ENCODE measurements at regions not wholly inside any gene's neighbourhood (a gene's known extent, or its start where the extent isn't known, plus 50 kb on each side); places are given as distances from the start of the nearest gene placed in this dataset.
A peak's percentile ranks its signal among the peaks of the same experiment; 100 is the strongest.
"Not testable (repeated sequence)": the region's sequence is repeated elsewhere in the genome, so short reads cannot be mapped to it uniquely, and the experiment has no call there.

- FAIRE-seq, result peak; percentile 55
These were observed 219.8 kb downstream of the TFCP2L1 start for GRCh38 chr2:121065239-121065638.

GRCh38 chr2:121066526-121066925, 218.5 kb downstream of the TFCP2L1 start:
- peak; percentile 5 for FAIRE-seq
- DNase-seq (ENCODE audit: low spot score), result peak; percentile 60

More at GRCh38 chr2:121065239-121065638, 219.8 kb downstream of the TFCP2L1 start:
- no peak for DNase-seq (ENCODE audit: low spot score)

GRCh38 chr2:121068851-121069250, 216.2 kb downstream of the TFCP2L1 start:
- DNase-seq (ENCODE audit: low spot score) (no peak), FAIRE-seq (no peak)

GRCh38 chr2:121069434-121069969, 215.5 kb downstream of the TFCP2L1 start:
- no peak for DNase-seq (ENCODE audit: low spot score)
- peak; percentile 82 for FAIRE-seq

GRCh38 chr2:121070061-121070460, 214.9 kb downstream of the TFCP2L1 start:
- DNase-seq (ENCODE audit: low spot score); FAIRE-seq: not testable (repeated sequence)

GRCh38 chr2:121071034-121071504, 213.9 kb downstream of the TFCP2L1 start:
- FAIRE-seq, result peak; percentile 83
- peak; percentile 89 for DNase-seq (ENCODE audit: low spot score)

GRCh38 chr2:121072784-121073183, 212.2 kb downstream of the TFCP2L1 start:
- DNase-seq (ENCODE audit: low spot score), result no peak
- FAIRE-seq, result no peak

- FAIRE-seq, result peak; percentile 100
- DNase-seq (ENCODE audit: low spot score), result no peak
These were observed 211.4 kb downstream of the TFCP2L1 start for GRCh38 chr2:121073320-121074210.

- DNase-seq (ENCODE audit: low spot score), result no peak
- FAIRE-seq, result peak; percentile 67
These were observed 210.6 kb downstream of the TFCP2L1 start for GRCh38 chr2:121074293-121074932.

GRCh38 chr2:121075006-121075551, 209.9 kb downstream of the TFCP2L1 start:
- FAIRE-seq, result peak; percentile 48
- peak; percentile 67 for DNase-seq (ENCODE audit: low spot score)

GRCh38 chr2:121075641-121076497, 209.1 kb downstream of the TFCP2L1 start:
- DNase-seq (ENCODE audit: low spot score) (no peak), FAIRE-seq (peak; percentile 17)

GRCh38 chr2:121076498-121076820, 208.5 kb downstream of the TFCP2L1 start:
- DNase-seq (ENCODE audit: low spot score) (no peak), FAIRE-seq (peak; percentile 83)

- DNase-seq (ENCODE audit: low spot score) (peak; percentile 89), FAIRE-seq (peak; percentile 92)
These were observed 208.0 kb downstream of the TFCP2L1 start for GRCh38 chr2:121076885-121077549.

- FAIRE-seq (no peak), DNase-seq (ENCODE audit: low spot score) (no peak)
These were observed 206.1 kb downstream of the TFCP2L1 start for GRCh38 chr2:121078899-121079298.

- DNase-seq (ENCODE audit: low spot score) (peak; percentile 84), FAIRE-seq (peak; percentile 97)
These were observed 204.8 kb downstream of the TFCP2L1 start for GRCh38 chr2:121080013-121080772.

- FAIRE-seq, result peak; percentile 83
- DNase-seq (ENCODE audit: low spot score), result no peak
These were observed 203.3 kb downstream of the TFCP2L1 start for GRCh38 chr2:121081701-121082100.

GRCh38 chr2:121082191-121082590, 202.8 kb downstream of the TFCP2L1 start:
- no peak for DNase-seq (ENCODE audit: low spot score)
- no peak for FAIRE-seq

- FAIRE-seq, result no peak
These were observed 200.8 kb downstream of the TFCP2L1 start for GRCh38 chr2:121084130-121084680.

GRCh38 chr2:121085801-121086200, 199.2 kb downstream of the TFCP2L1 start:
- no peak for DNase-seq (ENCODE audit: low spot score)
- no peak for FAIRE-seq

More at GRCh38 chr2:121084130-121084680, 200.8 kb downstream of the TFCP2L1 start:
- DNase-seq (ENCODE audit: low spot score), result no peak

Data from urothelium cell line (cell line).